ENCODE measurements at regions not wholly inside any gene's neighbourhood (a gene's known extent, or its start where the extent isn't known, plus 50 kb on each side); places are given as distances from the start of the nearest gene placed in this dataset.

DNA sequence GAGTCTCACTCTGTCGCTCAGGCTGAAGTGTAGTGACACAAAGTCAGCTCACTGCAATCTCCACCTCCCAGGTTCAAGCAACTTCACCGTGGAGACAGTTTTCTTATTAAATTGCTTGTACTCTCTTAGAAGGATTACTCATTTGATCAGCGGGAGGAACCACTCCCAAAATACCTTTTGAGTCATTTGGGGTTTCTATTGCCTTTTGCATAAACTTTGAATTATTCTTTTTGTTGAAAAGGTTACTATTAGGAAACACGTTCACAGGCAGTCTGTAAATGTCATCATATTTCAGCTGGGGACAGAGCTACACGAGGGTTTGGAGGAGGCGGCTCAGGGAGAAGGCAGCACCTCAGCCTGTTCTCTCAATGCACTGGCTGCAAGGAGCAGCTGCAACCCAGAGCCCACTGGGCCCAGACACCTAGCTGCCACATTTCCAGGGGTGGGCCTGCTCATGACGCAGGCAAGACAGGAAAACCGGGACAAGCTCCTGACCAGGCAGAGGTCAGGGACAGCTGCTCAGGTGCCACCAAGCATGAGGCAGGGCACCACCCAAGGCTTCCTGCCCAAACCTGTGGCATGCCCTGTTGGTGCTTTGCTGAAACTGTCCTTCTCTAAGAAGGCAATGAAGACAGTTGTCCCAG lies 205.9 kb downstream of the BMP7 start:
- no peak for DNase-seq (ENCODE audit: low read depth)

- DNase-seq (ENCODE audit: low read depth): no peak
Measured at GRCh38 chr20:57061051-57061900, 205.2 kb downstream of the BMP7 start.

GRCh38 chr20:57062241-57062640 lies 204.2 kb downstream of the BMP7 start:
- no peak for DNase-seq (ENCODE audit: low read depth)

DNA sequence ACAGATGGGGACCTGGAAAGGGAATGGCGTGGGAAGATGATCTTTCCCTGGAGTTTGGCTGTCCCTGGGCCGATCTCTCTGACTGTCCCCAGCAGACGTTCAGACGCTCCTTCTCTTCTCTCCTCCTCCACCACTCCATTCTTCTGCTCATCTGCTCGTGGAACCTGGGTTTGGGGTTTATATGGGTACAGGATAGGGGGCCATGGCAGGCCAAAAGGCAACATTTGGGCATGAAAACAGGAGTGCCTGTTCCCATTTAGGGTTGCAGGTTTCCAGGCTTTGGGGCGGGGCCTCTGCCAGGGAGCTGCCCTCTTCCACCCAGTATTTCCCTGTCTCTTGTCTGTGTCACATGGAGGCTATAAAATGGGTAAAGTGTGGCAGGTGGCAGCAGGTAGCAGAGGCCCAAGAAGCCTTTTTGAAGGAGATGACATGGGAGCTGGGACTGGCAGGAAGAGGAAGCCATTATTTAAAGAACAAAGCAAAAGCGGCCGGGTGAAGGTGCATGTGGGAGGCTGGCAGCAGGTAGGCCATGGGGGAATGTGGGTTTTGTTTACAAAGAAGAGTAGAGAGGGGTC lies 203.7 kb downstream of the BMP7 start:
- DNase-seq (ENCODE audit: low read depth): no peak

- DNase-seq (ENCODE audit: low read depth): no peak
Measured at GRCh38 chr20:57064836-57065235, 201.6 kb downstream of the BMP7 start.

DNA sequence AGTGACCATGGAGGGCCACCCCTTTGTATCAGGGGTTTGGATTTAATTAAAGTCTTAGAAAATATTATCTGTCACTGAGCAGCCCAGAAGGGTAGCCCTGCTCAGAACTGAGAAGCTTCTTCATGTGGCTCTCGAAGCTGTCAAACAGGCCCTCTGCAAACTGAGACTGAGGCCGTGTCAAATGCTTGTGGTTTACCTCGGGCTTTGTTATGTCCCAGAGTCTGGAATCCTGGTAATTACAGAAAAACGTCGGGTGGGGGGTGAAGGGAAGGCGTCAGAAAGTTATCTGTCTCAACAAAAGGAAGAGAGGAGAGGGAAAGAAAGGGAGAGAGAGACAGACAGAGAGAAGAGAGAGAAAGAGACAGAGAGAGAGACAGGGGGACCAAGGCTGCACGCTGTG lies 200.8 kb downstream of the BMP7 start:
- no peak for DNase-seq (ENCODE audit: low read depth)

- no peak for DNase-seq (ENCODE audit: low read depth)
Measured at GRCh38 chr20:57066126-57066900, 200.1 kb downstream of the BMP7 start.

GRCh38 chr20:57069442-57069841 lies 197.0 kb downstream of the BMP7 start:
- no peak for DNase-seq (ENCODE audit: low read depth)

DNA sequence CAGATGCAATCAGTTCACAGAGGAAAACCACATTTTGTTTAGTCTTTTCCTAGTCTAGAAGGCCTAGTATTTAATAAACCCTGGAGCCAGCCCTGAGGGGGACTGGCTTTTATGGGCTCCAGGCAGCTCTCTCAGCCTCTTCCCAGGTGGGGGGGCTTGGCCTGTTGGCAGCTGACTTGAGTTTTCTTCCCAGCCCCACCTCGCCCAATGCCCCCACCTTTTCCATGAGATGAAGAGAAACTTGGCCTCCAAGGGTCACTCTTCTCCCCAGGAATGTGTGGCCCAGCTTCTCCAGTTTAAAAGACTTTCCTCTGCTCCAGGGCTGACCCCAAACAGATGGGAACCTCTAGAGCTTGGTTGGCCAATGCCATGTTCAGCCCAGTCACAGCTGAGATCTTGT lies 196.1 kb downstream of the BMP7 start:
- no peak for DNase-seq (ENCODE audit: low read depth)

DNA sequence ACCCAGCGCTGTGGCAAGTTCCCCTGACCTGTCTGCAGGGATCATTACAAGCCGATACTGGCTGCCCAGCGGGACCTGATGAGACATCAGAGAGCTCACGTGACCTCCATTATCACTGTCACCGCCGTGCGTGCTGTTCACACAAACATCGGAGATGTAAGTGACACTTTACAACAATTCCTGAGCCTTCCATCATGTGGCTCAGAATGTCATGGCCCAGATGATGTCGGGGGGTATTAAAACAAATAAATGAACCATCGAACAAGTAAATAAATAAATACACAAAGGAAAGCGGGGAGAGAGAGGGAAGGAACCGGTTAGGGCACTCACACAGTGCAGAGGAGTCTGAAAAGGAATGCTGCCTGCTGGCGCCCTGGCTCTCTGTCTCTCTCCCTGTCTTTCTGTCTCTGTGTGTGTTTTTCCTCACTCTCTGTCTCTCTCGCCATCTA lies 195.1 kb downstream of the BMP7 start:
- DNase-seq (ENCODE audit: low read depth): no peak

GRCh38 chr20:57071954-57072583 lies 194.4 kb downstream of the BMP7 start:
- DNase-seq (ENCODE audit: low read depth): no peak

DNA sequence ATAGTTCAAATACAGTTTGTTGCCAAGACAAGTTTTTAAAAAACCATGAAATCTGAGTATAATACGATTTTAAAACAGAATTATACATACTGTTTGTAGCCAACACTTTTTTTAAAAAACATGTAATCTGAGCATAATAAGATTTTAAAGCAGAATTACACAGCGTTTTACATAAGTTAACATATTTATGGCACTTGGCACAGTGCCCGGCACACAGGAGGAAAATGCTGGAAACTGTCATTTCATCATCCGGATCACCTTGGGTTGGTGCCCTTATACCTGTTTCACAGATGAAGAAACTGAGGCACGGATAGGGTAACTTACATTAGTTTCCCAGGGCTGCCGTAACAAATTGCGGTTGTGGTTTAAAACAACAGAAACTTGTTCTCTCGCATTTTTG lies 193.0 kb downstream of the BMP7 start:
- DNase-seq (ENCODE audit: low read depth): no peak

- DNase-seq (ENCODE audit: low read depth): no peak
Measured at GRCh38 chr20:57074386-57074785, 192.1 kb downstream of the BMP7 start.

- no peak for DNase-seq (ENCODE audit: low read depth)
Measured at GRCh38 chr20:57075181-57075580, 191.3 kb downstream of the BMP7 start.

DNA sequence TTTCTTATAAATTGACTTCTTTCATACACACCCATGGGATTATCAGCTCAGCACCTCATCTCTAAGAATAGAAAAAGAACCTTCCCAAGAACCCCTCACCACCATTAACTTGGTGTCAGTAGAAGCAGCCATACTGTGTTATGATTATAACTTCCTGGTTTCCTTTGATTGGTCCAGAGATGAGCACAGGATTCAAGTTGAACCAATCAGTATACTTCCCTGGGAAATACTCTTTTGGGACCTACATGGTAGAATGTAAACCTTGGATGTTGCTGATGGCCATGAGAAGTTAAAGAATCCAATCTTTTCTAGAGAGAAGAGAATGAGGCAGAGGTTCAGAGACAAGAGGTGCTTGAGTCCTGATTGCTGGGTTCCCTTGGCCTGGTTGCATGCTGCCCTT lies 190.8 kb downstream of the BMP7 start:
- DNase-seq (ENCODE audit: low read depth): no peak

DNA sequence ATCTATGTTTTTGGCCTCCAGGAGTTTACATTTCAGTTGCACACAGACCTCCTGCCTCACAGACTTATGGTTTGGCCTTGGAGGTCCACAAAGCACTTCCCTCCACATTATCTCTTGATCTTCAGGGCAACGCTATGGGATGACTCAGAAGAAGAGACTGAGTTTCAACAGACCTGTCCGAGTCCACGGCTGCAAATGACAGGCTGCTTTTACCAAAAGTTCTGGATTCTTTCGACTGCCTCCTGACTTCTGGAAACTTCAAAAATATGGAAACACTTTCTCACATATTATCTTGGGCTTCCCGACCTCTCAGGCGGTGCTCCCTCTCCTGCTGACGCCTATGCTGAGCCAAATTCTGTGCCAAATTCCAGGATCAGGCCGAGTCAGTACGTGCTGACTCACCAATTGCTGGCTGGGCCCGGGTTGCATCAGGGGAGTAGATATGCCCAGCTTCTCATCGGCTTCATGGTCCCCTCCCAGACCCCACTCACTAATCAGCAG lies 190.2 kb downstream of the BMP7 start:
- DNase-seq (ENCODE audit: low read depth): no peak

DNA sequence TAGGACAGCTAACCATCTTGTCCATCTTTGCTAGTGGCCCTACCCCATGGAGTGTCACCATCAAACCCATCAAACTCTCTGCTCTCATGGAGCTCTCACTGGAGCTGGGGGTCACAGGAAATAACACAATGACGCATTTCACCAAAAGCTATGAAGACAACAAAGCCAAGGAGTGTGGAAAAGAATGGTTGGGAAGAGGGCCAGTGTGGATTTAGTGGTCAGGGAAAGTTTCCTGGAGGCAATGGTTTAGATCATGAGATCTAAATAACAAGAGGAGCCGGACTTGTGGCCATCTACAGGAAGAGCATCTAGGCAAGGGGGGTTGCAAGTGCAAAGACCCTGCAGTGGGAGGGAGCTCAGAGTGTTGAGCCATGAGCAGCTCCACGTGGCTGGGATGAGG lies 189.5 kb downstream of the BMP7 start:
- DNase-seq (ENCODE audit: low read depth): no peak

- no peak for DNase-seq (ENCODE audit: low read depth)
Measured at GRCh38 chr20:57078116-57078515, 188.3 kb downstream of the BMP7 start.

DNA sequence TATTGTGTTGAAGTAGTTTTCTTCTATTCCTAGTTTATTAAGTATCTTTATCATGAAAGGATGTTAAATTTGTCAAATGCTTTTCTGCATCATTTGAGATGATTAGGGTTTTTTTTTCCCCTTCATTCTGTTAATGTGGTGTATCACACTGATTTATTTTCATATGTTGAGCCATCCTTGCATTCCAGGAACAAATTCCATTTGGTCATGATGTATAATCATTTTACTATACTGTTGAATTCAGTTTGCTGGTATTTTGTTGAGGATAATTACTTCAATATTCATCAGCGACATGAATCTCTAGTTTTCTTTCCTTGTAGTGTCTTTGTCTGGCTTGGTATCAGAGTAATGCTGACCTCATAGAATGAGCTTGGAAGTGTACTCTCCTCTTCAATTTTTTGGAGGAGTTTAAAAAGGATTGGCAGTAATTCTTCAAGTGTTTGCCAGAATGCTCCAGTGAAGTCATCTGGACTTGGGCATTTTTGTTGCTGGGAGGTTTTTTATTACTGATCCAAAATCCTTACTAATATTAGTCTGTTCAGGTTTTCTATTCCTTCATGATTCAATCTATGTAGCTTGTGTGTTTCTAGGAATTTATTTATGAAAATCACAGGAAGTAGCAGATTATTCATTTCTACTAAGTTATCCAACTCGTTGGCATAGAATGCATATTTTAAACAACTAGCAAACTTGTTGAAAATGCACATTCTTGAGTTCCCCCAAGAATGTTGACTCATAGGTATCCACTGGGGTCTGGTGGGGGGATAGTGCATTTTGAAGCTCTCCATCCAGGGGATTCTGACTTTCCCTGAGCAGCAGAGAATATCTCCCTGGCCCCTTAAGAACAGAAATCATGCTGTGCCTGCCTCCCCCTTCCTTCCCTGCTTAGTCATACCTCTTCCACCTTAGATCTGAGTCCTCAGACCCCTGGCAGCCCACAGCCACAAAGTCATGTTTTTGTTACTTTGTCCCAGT lies 187.1 kb downstream of the BMP7 start:
- DNase-seq (ENCODE audit: low read depth): no peak

- no peak for DNase-seq (ENCODE audit: low read depth)
Measured at GRCh38 chr20:57080796-57081195, 185.6 kb downstream of the BMP7 start.
